ENCODE measurements at regions not wholly inside any gene's neighbourhood (a gene's known extent, or its start where the extent isn't known, plus 50 kb on each side); places are given as distances from the start of the nearest gene placed in this dataset.

DNA sequence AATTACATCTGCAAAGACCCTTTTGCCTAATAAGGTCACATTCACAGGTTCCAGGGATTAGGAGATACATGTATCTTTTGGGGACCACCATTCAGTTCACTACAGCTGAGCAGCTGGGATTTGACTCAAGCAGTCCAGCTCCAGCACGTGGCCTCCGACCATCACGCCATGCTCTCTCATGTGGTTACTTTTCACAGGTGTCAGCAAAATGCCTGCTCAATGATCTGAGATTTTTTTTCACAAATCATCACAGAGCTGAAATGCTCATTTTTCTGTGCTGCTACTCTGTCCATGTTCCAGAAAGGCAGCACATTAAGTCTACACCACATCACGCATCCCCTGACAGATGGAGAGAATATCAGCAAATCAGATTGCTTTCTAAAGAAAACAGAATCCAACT lies 98.5 kb upstream of the RMDN2 start:
- TF ChIP-seq, protein P1, sequence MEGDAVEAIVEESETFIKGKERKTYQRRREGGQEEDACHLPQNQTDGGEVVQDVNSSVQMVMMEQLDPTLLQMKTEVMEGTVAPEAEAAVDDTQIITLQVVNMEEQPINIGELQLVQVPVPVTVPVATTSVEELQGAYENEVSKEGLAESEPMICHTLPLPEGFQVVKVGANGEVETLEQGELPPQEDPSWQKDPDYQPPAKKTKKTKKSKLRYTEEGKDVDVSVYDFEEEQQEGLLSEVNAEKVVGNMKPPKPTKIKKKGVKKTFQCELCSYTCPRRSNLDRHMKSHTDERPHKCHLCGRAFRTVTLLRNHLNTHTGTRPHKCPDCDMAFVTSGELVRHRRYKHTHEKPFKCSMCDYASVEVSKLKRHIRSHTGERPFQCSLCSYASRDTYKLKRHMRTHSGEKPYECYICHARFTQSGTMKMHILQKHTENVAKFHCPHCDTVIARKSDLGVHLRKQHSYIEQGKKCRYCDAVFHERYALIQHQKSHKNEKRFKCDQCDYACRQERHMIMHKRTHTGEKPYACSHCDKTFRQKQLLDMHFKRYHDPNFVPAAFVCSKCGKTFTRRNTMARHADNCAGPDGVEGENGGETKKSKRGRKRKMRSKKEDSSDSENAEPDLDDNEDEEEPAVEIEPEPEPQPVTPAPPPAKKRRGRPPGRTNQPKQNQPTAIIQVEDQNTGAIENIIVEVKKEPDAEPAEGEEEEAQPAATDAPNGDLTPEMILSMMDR (IDR thresholded peaks at IDR 0.05): no peak
- TF ChIP-seq POLR2A (IDR thresholded peaks at IDR 0.05): no peak
